GM19438 (cell line): ENCODE measurements at regions not wholly inside any gene's neighbourhood (a gene's known extent, or its start where the extent isn't known, plus 50 kb on each side); places are given as distances from the start of the nearest gene placed in this dataset.
A peak's percentile ranks its signal among the peaks of the same experiment; 100 is the strongest.
"Not testable (repeated sequence)": the region's sequence is repeated elsewhere in the genome, so short reads cannot be mapped to it uniquely, and the experiment has no call there.

Source experiments
- ATAC-seq: cut with Tn5 transposase; IDR thresholded peaks from one replicate; pipeline ENCODE4 v1.9.1; 2021; ENCODE audit warnings: low read depth; ENCODE audit not compliant: unreplicated experiment

GRCh38 chr9:29969408-29969807 lies 2396.1 kb upstream of the C9orf72 start:
- ATAC-seq: no peak

- ATAC-seq: no peak
Measured at GRCh38 chr9:29969856-29970647, 2396.8 kb upstream of the C9orf72 start.

DNA sequence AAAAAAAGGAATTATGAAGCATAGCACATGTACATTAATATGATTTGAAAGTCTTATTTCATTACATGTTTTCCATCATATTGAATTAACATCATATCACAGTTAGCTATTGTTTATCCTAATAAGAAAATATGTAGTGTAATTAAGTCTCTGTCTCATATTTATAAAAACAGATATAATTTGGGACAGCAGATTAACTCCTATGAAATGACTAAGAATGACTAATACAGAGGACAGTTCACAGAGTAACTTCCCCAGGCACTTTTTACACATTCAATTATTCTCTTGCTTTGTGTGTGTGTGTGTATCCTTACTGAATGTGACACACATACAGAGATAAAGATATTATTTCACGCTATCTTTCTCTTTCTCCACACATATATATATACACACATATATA lies 2400.9 kb upstream of the C9orf72 start:
- ATAC-seq: no peak

DNA sequence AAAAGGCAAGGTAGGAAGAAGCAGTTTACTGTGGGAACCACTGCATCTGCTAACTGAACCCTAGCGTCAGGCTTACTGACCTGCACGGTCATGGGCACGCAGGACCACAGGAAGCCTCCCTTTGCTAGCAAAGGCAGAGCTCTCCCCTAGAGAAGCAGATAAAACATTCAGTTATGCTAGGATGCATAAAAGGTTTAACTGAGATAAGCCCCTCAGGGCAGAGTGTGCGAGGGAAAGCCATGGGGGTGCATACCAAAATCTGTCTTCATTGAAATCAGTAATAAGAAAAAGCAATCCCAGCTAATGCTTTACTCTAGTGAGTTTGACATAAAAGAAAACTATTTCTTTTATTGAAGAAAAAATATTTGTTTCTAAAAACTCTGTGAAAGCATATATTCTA lies 2403.7 kb upstream of the C9orf72 start:
- ATAC-seq: no peak

- no peak for ATAC-seq
Measured at GRCh38 chr9:29981013-29981412, 2403.4 kb upstream of the ACO1 start.

DNA sequence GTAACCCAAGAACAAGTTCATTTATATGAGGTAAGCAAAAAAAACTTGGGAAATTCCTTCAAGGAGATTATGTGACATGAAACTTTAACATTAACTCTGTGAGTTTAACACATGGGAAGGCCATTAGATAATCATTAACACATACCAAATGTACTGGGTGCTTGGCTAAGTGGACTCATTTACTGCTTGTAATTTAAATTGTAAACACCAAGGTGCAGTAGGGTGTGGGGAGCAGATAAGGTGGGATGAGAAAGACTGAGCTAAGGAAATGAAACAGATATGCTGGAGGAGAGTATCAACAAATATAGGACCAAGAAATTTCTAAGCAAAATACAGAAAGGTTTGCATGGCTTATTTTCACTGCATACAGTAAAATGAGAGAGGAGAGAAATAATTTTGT lies 2384.8 kb upstream of the ACO1 start:
- ATAC-seq: no peak

DNA sequence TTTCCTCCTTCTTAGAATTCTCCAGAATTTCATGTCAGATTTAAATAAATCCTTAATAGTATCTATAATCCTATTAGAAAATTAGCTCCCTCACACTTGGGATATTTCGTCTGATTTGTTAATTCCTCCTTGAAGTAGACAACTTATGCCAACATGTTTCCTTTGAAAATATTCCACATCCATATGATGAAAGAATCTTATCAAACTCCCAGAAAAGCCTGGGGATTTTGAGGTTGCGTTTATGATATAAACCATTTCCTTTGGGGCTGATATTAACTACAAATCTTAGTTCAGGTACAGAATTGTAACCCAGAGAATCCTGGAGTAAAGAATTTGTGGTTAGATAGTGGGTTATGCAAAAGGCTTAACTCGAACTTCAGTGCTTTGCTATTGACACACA lies 2373.8 kb upstream of the ACO1 start:
- ATAC-seq: no peak

DNA sequence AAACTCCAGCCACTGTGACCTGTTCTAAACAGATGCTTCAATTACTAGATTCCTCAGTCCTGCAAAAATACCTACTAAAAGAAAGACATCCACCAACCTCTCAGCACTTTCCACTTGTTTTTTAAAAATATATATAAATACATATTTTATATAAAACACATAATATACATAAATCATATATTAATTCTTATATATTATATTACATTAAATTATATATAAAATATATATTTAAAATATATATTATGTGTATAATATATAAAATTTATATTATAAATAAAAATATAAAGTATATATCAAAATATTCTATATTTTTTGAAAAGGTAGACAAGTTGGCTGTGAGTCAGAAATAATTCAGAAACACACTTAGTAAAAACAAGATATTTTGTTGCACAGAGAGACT lies 2371.8 kb upstream of the ACO1 start:
- no peak for ATAC-seq

GRCh38 chr9:30015073-30015472 lies 2369.4 kb upstream of the ACO1 start:
- no peak for ATAC-seq

DNA sequence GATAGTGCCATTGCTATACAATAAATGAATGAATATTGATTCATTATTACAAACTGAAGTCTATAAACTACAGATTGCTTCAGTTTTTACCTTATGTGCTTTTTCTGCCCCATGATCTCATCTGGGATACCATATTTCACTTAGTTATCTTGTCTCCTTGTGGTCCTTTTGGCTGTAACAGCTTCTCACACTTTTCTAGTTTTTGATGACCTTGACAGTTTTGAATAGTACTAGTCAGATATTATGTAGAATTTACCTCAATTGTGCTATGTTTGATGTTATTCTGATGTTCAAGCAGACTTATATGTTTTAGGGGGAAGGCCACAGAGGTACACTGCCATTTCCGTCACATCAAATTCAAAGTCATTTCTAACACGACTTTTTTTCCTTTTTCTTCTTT lies 2364.3 kb upstream of the ACO1 start:
- no peak for ATAC-seq

DNA sequence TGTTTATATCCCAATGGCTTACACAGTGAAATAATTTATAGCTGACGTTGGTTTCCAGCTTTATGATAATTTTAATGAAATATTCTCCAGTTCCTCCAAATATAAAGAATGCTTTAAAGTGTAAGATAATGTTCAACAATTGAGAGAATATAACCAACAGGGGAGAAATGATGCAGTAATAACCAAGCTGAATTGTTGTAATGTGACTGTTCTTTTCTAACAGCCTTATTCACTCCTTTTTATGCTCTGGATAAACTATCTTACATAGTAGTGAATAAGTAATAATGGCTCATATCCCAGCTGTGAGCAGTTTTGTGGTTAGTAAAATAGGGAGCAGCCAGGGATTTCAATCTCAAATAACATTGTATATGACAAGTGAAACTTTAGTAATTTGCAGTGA lies 2348.7 kb upstream of the ACO1 start:
- no peak for ATAC-seq

DNA sequence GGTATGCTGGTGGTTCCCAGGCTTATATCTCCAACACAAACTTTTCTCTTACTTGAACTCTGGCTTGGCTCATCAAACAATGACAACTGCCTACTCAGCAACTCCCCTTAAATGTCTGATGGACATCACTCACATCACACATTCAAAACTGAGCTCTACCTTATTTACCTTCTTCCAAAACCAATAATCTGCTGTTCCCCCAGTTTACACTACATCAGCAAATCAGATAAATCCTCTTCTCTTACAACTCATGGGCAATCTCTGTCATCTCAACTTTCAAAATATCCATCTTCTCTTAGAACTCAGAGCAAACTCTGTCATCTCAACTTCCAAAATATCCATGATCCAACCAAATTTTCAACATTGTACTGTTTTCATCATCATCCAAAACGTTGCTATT lies 2347.9 kb upstream of the ACO1 start:
- ATAC-seq: no peak

DNA sequence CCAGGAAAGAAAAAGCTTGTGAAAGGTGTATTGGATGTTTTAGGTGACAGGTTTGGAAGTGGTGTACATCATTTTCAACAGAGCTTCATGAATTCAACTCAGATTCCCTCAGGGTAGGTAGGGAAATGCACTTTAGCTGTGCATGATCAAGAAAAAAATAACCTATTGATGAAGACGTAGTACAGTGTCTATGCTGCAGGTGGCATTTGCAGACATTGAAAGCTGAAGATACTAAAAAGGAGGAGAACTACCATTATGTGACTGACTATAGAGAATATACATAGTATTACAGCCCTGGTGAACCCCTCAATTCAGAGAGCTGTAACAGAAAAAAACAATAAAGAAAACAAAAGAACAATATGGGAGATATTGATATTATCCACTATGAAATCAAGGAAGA lies 2344.7 kb upstream of the ACO1 start:
- ATAC-seq: no peak

- ATAC-seq: no peak
Measured at GRCh38 chr9:30048396-30048795, 2336.0 kb upstream of the ACO1 start.

DNA sequence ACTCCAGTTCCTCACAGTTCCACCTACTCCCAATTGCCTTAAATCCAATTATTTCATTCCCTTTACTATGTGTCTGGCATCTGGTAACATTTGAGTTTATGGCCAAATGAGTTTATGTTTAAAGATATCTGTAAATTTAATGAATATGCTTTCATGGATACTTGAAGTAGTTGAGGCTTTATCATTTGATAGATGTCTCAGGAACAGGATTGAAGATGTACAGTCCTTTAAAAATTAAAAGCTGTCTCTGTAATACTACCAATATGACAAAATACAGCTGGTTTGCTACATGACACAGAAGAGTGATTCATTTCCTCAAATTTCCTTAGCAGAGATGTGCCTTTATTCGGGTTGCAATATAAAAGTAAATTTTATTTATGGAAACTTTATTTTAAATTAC lies 2326.0 kb upstream of the ACO1 start:
- no peak for ATAC-seq

DNA sequence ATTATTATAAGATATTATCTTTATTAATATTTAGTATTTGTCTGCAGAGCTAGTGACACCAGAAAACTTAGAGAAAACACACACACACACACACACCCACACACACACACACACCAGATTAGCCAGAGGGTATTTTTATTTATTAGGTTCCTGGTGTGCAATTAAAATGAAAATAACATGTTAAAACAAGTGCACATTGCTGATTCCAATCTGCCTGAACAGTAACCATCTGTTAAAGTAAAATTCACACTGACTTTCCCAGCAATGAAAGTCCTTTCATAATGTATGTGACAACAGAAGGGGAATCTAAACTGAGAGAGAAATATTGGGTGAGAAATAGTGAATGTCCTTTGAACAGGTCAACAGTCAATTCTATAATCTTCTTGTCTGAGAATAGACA lies 2323.5 kb upstream of the ACO1 start:
- no peak for ATAC-seq

DNA sequence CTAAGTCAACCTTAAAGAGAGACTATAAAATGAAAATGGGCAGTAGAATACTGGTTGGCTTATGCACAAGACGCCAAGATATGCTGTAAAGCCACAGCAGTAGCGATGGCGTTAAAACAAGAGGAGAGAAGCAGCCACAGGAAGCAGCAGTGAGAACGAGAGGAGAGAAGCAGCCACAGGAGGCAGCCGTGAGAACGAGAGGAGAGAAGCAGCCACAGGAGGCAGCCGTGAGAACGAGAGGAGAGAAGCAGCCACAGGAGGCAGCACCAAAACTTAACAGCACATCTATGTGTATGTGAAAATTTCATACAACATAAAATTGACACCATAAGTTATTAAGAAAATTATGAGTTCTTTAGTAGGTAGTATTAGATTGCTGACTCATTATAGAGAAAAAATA lies 2318.6 kb upstream of the ACO1 start:
- no peak for ATAC-seq

DNA sequence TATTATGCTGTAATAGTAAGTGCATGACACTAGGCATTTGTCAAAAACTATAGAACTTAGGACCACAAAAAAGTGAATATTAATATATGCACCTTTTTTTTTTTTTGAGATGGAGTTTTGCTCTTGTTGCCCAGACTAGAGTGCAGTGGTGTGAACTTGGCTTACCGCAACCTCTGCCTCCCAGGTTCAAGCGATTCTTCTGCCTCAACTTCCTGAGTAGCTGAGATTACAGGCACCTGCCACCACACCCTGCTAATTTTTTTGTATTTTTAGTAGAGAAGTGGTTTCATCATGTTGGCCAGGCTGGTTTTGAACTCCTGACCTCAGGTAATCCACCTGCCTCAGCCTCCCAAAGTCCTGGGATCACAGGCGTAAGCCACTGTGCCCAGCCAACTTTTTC lies 2315.2 kb upstream of the ACO1 start:
- not testable (repeated sequence) for ATAC-seq

GRCh38 chr9:30075022-30075421 lies 2309.4 kb upstream of the ACO1 start:
- no peak for ATAC-seq

- peak; percentile 71 for ATAC-seq
Measured at GRCh38 chr9:30075451-30076199, 2308.8 kb upstream of the ACO1 start.

DNA sequence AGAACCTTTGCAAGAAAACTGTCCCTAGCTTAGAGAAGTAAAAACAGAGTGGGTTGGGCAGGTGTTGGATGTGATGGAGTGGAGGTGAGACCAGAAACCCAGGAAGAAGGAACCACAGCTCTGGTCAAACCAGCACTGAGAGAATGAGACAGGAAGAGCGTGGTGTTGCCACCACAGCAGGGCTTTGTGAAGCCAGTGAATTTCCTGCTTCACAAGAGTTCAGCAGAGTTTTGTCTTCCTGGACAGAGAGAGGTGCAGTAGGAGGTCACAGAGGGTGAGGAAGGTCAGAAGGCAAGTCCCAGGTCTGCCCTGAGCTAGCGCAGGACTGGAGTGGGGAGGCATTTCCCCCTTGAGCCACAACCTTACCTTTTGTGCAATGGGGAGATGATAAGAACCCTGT lies 2306.2 kb upstream of the ACO1 start:
- ATAC-seq: no peak

- no peak for ATAC-seq
Measured at GRCh38 chr9:30089428-30089827, 2295.0 kb upstream of the ACO1 start.
